HCT116 (cell line): ENCODE measurements at regions not wholly inside any gene's neighbourhood (a gene's known extent, or its start where the extent isn't known, plus 50 kb on each side); places are given as distances from the start of the nearest gene placed in this dataset.

Source experiments
- ATAC-seq: fragments of 200-7000 bp; cut with Tn5 transposase; 2 replicates; pipeline ENCODE4 v1.9.1; 2020; ENCODE audit warnings: mild to moderate bottlenecking, moderate library complexity
- BruUV-seq: library from RNA; stranded (reverse); fragments of 400-500 nt; replicated peaks from 2 replicates; lab custom pipeline; 2021; lab: Mats Ljungman, UMichigan
- CTCF ChIA-PET: fragments of 300-600 bp; sonication (Branson Sonifier 250); formaldehyde crosslinking; loops from one replicate; lab custom pipeline; 2021; ENCODE audit warnings: antibody characterized with exemption; lab: Charles Lee
- POLR2A ChIA-PET: fragments of 300-600, 350-600 bp; sonication (Branson Sonifier 250); formaldehyde crosslinking; loops from one replicate; lab custom pipeline; 2021; ENCODE audit warnings: antibody characterized with exemption; lab: Charles Lee
- RAD21 ChIA-PET, 2 experiments: fragments of 300-600 bp; sonication (Branson Sonifier 250); formaldehyde crosslinking; loops; one replicate each; lab custom pipeline; 2023; ENCODE audit warnings: low total read pairs in 2 of 2; ENCODE audit not compliant: uncharacterized antibody in 2 of 2, unreplicated experiment in 2 of 2, low non-redundant PET in 1 of 2; lab: Charles Lee
- DNase-seq: peaks from one replicate; pipeline ENCODE4 v3.0.0-alpha.2; 2010; ENCODE audit warnings: low read depth, low spot score
- H2AFZ ChIP-seq: fragments of 200-600 bp; shearing (Covaris generic), sonication (generic); 2 replicates; pipeline ENCODE4 v1.6.1; 2017; ENCODE audit warnings: low read depth, mixed run types, mixed read lengths, antibody characterized with exemption, low read length; ENCODE audit not compliant: poor library complexity, severe bottlenecking
- H3K27ac ChIP-seq: 2 replicates; pipeline ENCODE4 v1.5.1; 2012; ENCODE audit warnings: low read depth, low read length
- H3K27me3 ChIP-seq: fragments of 200-600 bp; sonication (generic); 2 replicates; pipeline ENCODE4 v1.6.1; 2016; ENCODE audit warnings: mixed run types, low read length, mixed read lengths; ENCODE audit not compliant: insufficient read depth
- H3K36me3 ChIP-seq, 2 experiments: fragments of 200-500 bp in 1 of 2; fragments of 200-600 bp in 1 of 2; sonication (Bioruptor generic) in 1 of 2; sonication (generic) in 1 of 2; 2 replicates each; pipeline versions ENCODE4 v1.5.1 to v1.6.1; 2014 to 2016; ENCODE audit warnings: low read length in 2 of 2, inconsistent platforms in 1 of 2, mixed read lengths in 1 of 2, mixed run types in 1 of 2; ENCODE audit not compliant: insufficient read depth in 2 of 2, control insufficient read depth in 1 of 2
- H3K4me1 ChIP-seq, 2 experiments: fragments of 200-600 bp in 1 of 2; sonication (generic) in 1 of 2; 2 replicates each; pipeline versions ENCODE4 v1.5.1 to v1.6.1; 2012 to 2017; ENCODE audit warnings: low read length in 2 of 2, inconsistent platforms in 1 of 2, mild to moderate bottlenecking in 1 of 2, mixed read lengths in 1 of 2, mixed run types in 1 of 2, moderate library complexity in 1 of 2; ENCODE audit not compliant: insufficient read depth in 2 of 2, control insufficient read depth in 1 of 2
- H3K4me2 ChIP-seq: fragments of 200-600 bp; sonication (generic); 2 replicates; pipeline ENCODE4 v1.6.1; 2017; ENCODE audit warnings: mixed run types, low read length, mixed read lengths
- H3K4me3 ChIP-seq, 2 experiments: fragments of 200-600 bp in 1 of 2; sonication (generic) in 1 of 2; replicated peaks in 1 of 2; 2 replicates each; pipeline ENCODE4 v1.5.1; 2011 to 2016; ENCODE audit warnings: low read length in 2 of 2, control low read depth in 1 of 2, low read depth in 1 of 2, mild to moderate bottlenecking in 1 of 2, mixed read lengths in 1 of 2, mixed run types in 1 of 2
- H3K79me2 ChIP-seq: fragments of 200-600 bp; sonication (generic); 2 replicates; pipeline ENCODE4 v1.6.1; 2017; ENCODE audit warnings: mild to moderate bottlenecking, mixed run types, low read length, moderate library complexity, mixed read lengths; ENCODE audit not compliant: insufficient read depth
- H3K9ac ChIP-seq: fragments of 200-600 bp; sonication (generic); 2 replicates; pipeline ENCODE4 v1.6.1; 2016; ENCODE audit warnings: low read length, mixed read lengths
- H3K9me2 ChIP-seq: fragments of 200-600 bp; sonication (generic), shearing (Covaris generic); 2 replicates; pipeline ENCODE4 v1.6.1; 2017; ENCODE audit warnings: mixed run types, mild to moderate bottlenecking, moderate library complexity; ENCODE audit not compliant: insufficient read depth
- H3K9me3 ChIP-seq, 2 experiments: fragments of 200-500 bp in 1 of 2; fragments of 200-600 bp in 1 of 2; sonication (Bioruptor generic) in 1 of 2; sonication (generic) in 1 of 2; 2 replicates each; pipeline ENCODE4 v1.6.1; 2014 to 2017; ENCODE audit warnings: low read length in 2 of 2, mixed read lengths in 2 of 2, inconsistent platforms in 1 of 2, low read depth in 1 of 2, mild to moderate bottlenecking in 1 of 2, mixed run types in 1 of 2, moderate library complexity in 1 of 2; ENCODE audit not compliant: control insufficient read depth in 1 of 2, insufficient read depth in 1 of 2
- H4K20me1 ChIP-seq: fragments of 200-600 bp; sonication (generic), shearing (Covaris generic); 2 replicates; pipeline ENCODE4 v1.6.1; 2017; ENCODE audit warnings: mixed run types, mild to moderate bottlenecking, moderate library complexity; ENCODE audit not compliant: insufficient read depth
- CEBPB ChIP-seq: IDR thresholded peaks from 2 replicates; pipeline ENCODE4 v1.6.1; 2012; ENCODE audit warnings: low read depth
- EGR1 ChIP-seq: IDR thresholded peaks from 2 replicates; pipeline ENCODE4 v1.6.1; 2012; ENCODE audit warnings: low read depth
- ELF1 ChIP-seq: IDR thresholded peaks from 2 replicates; pipeline ENCODE4 v1.6.1; 2012; ENCODE audit warnings: low read depth, borderline replicate concordance
- EZH2 ChIP-seq: fragments of 200-600 bp; sonication (generic); IDR thresholded peaks from 2 replicates; pipeline ENCODE4 v1.6.1; 2017; ENCODE audit warnings: antibody characterized with exemption, mixed run types
- FOSL1 ChIP-seq: IDR thresholded peaks from 2 replicates; pipeline ENCODE4 v1.6.1; 2012; ENCODE audit warnings: low read depth
- MAX ChIP-seq: IDR thresholded peaks from 2 replicates; pipeline ENCODE4 v1.6.1; 2012
- POLR2AphosphoS5 ChIP-seq: IDR thresholded peaks from 2 replicates; pipeline ENCODE4 v1.6.1; 2011; ENCODE audit warnings: mild to moderate bottlenecking, low read depth, low read length, moderate library complexity
- SRF ChIP-seq: IDR thresholded peaks from 2 replicates; pipeline ENCODE4 v1.6.1; 2012; ENCODE audit warnings: low read depth
- TCF7L2 ChIP-seq: IDR thresholded peaks from 2 replicates; pipeline ENCODE4 v1.7.0; 2011; ENCODE audit warnings: borderline replicate concordance, inconsistent platforms; ENCODE audit not compliant: insufficient read depth, insufficient read length; ENCODE audit errors: extremely low read depth
- ZFX ChIP-seq: fragments of 450-650 bp; IDR thresholded peaks from 2 replicates; pipeline ENCODE4 v1.6.1; 2017
- ZNF274 ChIP-seq: fragments of 200-500 bp; sonication (Bioruptor generic); IDR thresholded peaks from 2 replicates; pipeline ENCODE4 v1.6.1; 2014; ENCODE audit warnings: mild to moderate bottlenecking, low read depth, low read length, inconsistent platforms
- intact Hi-C: fragments of 100-400 bp; cut with micrococcal nuclease; formaldehyde crosslinking; loops from 2 replicates; pipeline ENCODE4 v1.10.0; 2022
- TF ChIP-seq, protein P1 (sequence below): IDR thresholded peaks from 2 replicates; pipeline ENCODE4 v1.6.1; 2012; ENCODE audit warnings: low read depth
- TF ChIP-seq, protein P2 (sequence below): IDR thresholded peaks from 2 replicates; pipeline ENCODE4 v1.6.1; 2011; ENCODE audit warnings: mild to moderate bottlenecking, low read length, moderate library complexity; ENCODE audit not compliant: insufficient replicate concordance; ENCODE audit errors: extremely low read depth
- TF ChIP-seq, protein P3 (sequence below): IDR thresholded peaks from 2 replicates; pipeline ENCODE4 v1.6.1; 2012

- DNase-seq = no peak
- Histone ChIP-seq H2AFZ (no peak overlapping the region), H3K27ac (no peak overlapping the region), H3K4me2 (no peak overlapping the region), H3K9me3 (no peaks in the 10 kb centered on the region), H3K9me2 (no peaks in the 10 kb centered on the region), H3K4me1 (no peaks in the 10 kb centered on the region), H3K79me2 (no peaks in the 10 kb centered on the region), H3K27me3 (no peaks in the 10 kb centered on the region), H3K9ac (no peak overlapping the region), H4K20me1 (no peaks in the 10 kb centered on the region), H3K4me3 (no peak overlapping the region), H3K36me3 (no peaks in the 10 kb centered on the region)
- intact Hi-C loops = no loop called here
- no peak for TF ChIP-seq EGR1
- TF ChIP-seq, protein P1, sequence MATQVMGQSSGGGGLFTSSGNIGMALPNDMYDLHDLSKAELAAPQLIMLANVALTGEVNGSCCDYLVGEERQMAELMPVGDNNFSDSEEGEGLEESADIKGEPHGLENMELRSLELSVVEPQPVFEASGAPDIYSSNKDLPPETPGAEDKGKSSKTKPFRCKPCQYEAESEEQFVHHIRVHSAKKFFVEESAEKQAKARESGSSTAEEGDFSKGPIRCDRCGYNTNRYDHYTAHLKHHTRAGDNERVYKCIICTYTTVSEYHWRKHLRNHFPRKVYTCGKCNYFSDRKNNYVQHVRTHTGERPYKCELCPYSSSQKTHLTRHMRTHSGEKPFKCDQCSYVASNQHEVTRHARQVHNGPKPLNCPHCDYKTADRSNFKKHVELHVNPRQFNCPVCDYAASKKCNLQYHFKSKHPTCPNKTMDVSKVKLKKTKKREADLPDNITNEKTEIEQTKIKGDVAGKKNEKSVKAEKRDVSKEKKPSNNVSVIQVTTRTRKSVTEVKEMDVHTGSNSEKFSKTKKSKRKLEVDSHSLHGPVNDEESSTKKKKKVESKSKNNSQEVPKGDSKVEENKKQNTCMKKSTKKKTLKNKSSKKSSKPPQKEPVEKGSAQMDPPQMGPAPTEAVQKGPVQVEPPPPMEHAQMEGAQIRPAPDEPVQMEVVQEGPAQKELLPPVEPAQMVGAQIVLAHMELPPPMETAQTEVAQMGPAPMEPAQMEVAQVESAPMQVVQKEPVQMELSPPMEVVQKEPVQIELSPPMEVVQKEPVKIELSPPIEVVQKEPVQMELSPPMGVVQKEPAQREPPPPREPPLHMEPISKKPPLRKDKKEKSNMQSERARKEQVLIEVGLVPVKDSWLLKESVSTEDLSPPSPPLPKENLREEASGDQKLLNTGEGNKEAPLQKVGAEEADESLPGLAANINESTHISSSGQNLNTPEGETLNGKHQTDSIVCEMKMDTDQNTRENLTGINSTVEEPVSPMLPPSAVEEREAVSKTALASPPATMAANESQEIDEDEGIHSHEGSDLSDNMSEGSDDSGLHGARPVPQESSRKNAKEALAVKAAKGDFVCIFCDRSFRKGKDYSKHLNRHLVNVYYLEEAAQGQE = no peak
- no peak for TF ChIP-seq ZNF274
- TF ChIP-seq, protein P2, sequence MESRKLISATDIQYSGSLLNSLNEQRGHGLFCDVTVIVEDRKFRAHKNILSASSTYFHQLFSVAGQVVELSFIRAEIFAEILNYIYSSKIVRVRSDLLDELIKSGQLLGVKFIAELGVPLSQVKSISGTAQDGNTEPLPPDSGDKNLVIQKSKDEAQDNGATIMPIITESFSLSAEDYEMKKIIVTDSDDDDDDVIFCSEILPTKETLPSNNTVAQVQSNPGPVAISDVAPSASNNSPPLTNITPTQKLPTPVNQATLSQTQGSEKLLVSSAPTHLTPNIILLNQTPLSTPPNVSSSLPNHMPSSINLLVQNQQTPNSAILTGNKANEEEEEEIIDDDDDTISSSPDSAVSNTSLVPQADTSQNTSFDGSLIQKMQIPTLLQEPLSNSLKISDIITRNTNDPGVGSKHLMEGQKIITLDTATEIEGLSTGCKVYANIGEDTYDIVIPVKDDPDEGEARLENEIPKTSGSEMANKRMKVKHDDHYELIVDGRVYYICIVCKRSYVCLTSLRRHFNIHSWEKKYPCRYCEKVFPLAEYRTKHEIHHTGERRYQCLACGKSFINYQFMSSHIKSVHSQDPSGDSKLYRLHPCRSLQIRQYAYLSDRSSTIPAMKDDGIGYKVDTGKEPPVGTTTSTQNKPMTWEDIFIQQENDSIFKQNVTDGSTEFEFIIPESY = no peak
- no peak for TF ChIP-seq EZH2
- TF ChIP-seq POLR2AphosphoS5 = no peak
- TF ChIP-seq, protein P3, sequence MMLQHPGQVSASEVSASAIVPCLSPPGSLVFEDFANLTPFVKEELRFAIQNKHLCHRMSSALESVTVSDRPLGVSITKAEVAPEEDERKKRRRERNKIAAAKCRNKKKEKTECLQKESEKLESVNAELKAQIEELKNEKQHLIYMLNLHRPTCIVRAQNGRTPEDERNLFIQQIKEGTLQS = no peak
- TF ChIP-seq TCF7L2 = no peak
- no peak for TF ChIP-seq ZFX
- TF ChIP-seq FOSL1 = no peak
- no peak for TF ChIP-seq SRF
- TF ChIP-seq ELF1 = no peak
- no peak for TF ChIP-seq CEBPB
- TF ChIP-seq MAX = no peak
- BruUV-seq = no TSS peak
- CTCF ChIA-PET = no interaction called here
- RAD21 ChIA-PET = no interaction called here
- POLR2A ChIA-PET = no interaction called here
- no peak for ATAC-seq
These were observed 767.2 kb downstream of the REEP3 start for GRCh38 chr10:64288404-64288803.
